Liver (tissue), 8 donors: ENCODE measurements at regions not wholly inside any gene's neighbourhood (a gene's known extent, or its start where the extent isn't known, plus 50 kb on each side); places are given as distances from the start of the nearest gene placed in this dataset.

Experiments
- DNase-seq: peaks from one replicate; pipeline ENCODE4 v3.0.0-alpha.2; 2017; ENCODE audit warnings: low spot score
- H3K27ac ChIP-seq, 2 donors: one replicate each; pipeline ENCODE4 v1.7.0; 2013; ENCODE audit warnings: inconsistent platforms in 2 of 2, low read length in 2 of 2, control low read depth in 1 of 2, low read depth in 1 of 2, mild to moderate bottlenecking in 1 of 2
- H3K27me3 ChIP-seq, 4 donors: one replicate each; pipeline versions ENCODE4 v1.6.1 to v1.7.0; 2013; ENCODE audit warnings: low read length in 3 of 4, inconsistent platforms in 1 of 4, mild to moderate bottlenecking in 1 of 4, moderate library complexity in 1 of 4; ENCODE audit not compliant: control insufficient read depth in 4 of 4, insufficient read depth in 4 of 4
- H3K36me3 ChIP-seq, 4 donors: one replicate each; pipeline versions ENCODE4 v1.6.1 to v1.7.0; 2013; ENCODE audit warnings: low read length in 3 of 4, mild to moderate bottlenecking in 3 of 4, low read depth in 1 of 4, moderate library complexity in 1 of 4; ENCODE audit not compliant: control insufficient read depth in 4 of 4, insufficient read depth in 3 of 4
- H3K4me1 ChIP-seq, 4 donors: one replicate each; pipeline versions ENCODE4 v1.6.1 to v1.7.0; 2013; ENCODE audit warnings: low read length in 3 of 4, mild to moderate bottlenecking in 3 of 4, moderate library complexity in 1 of 4; ENCODE audit not compliant: control insufficient read depth in 4 of 4, insufficient read depth in 4 of 4
- H3K4me3 ChIP-seq, 3 donors: one replicate each; pipeline versions ENCODE4 v1.6.1 to v1.7.0; 2013; ENCODE audit warnings: low read length in 3 of 3, control low read depth in 1 of 3, low read depth in 1 of 3, mild to moderate bottlenecking in 1 of 3
- H3K9ac ChIP-seq, 2 donors: one replicate each; pipeline ENCODE4 v1.7.0; 2013; ENCODE audit warnings: low read length in 2 of 2, mild to moderate bottlenecking in 2 of 2, moderate library complexity in 2 of 2, control low read depth in 1 of 2, low read depth in 1 of 2
- H3K9me3 ChIP-seq, 4 donors: one replicate each; pipeline versions ENCODE4 v1.6.1 to v1.7.0; 2013; ENCODE audit warnings: low read length in 3 of 4; ENCODE audit not compliant: control insufficient read depth in 4 of 4
- EGR1 ChIP-seq, 2 donors: IDR thresholded peaks; 2 replicates each; pipeline ENCODE4 v1.6.1; 2016 to 2018; ENCODE audit warnings: antibody characterized with exemption in 2 of 2, low read depth in 2 of 2
- FOXA1 ChIP-seq: IDR thresholded peaks from 2 replicates; pipeline ENCODE4 v1.6.1; 2016; ENCODE audit warnings: antibody characterized with exemption
- FOXA2 ChIP-seq: IDR thresholded peaks from 2 replicates; pipeline ENCODE4 v1.6.1; 2016; ENCODE audit warnings: antibody characterized with exemption
- GABPA ChIP-seq, 2 donors: IDR thresholded peaks in 1 of 2; conservative IDR thresholded peaks in 1 of 2; 2 replicates each; pipeline ENCODE4 v1.6.1; 2016; ENCODE audit warnings: antibody characterized with exemption in 2 of 2, mild to moderate bottlenecking in 1 of 2, moderate library complexity in 1 of 2
- HNF4A ChIP-seq, 2 donors: conservative IDR thresholded peaks; 2 replicates each; pipeline ENCODE4 v1.6.1; 2016; ENCODE audit warnings: antibody characterized with exemption in 2 of 2, mild to moderate bottlenecking in 2 of 2
- HNF4G ChIP-seq: IDR thresholded peaks from 2 replicates; pipeline ENCODE4 v1.6.1; 2016; ENCODE audit warnings: antibody characterized with exemption
- JUND ChIP-seq, 2 donors: IDR thresholded peaks; 2 replicates each; pipeline ENCODE4 v1.6.1; 2016; ENCODE audit warnings: antibody characterized with exemption in 2 of 2
- NR2F2 ChIP-seq: IDR thresholded peaks from 2 replicates; pipeline ENCODE4 v1.6.1; 2016; ENCODE audit warnings: antibody characterized with exemption
- RAD21 ChIP-seq, 2 donors: IDR thresholded peaks; 2 replicates each; pipeline ENCODE4 v1.6.1; 2016; ENCODE audit warnings: antibody characterized with exemption in 2 of 2, mild to moderate bottlenecking in 2 of 2
- RXRA ChIP-seq, 2 donors: IDR thresholded peaks; 2 replicates each; pipeline ENCODE4 v1.6.1; 2017 to 2018; ENCODE audit warnings: antibody characterized with exemption in 2 of 2, mild to moderate bottlenecking in 1 of 2
- SP1 ChIP-seq: IDR thresholded peaks from 2 replicates; pipeline ENCODE4 v1.6.1; 2018; ENCODE audit warnings: antibody characterized with exemption, mild to moderate bottlenecking
- TAF1 ChIP-seq: conservative IDR thresholded peaks from 2 replicates; pipeline ENCODE4 v1.6.1; 2016; ENCODE audit warnings: antibody characterized with exemption, mild to moderate bottlenecking
- YY1 ChIP-seq: IDR thresholded peaks from 2 replicates; pipeline ENCODE4 v1.6.1; 2016; ENCODE audit warnings: antibody characterized with exemption, mild to moderate bottlenecking
- WGBS: extraction: QIAGEN DNeasy Blood & Tissue Kit; methylation state at CpG from one replicate; pipeline ENCODE4 v1.1.7; 2013; 5-methylcytosine and 5-hydroxymethylcytosine counted together
- TF ChIP-seq, protein P1 (sequence below): IDR thresholded peaks from 2 replicates; pipeline ENCODE4 v1.6.1; 2016; ENCODE audit warnings: antibody characterized with exemption
- TF ChIP-seq, protein P2 (sequence below): IDR thresholded peaks from 2 replicates; pipeline ENCODE4 v1.6.1; 2016; ENCODE audit warnings: antibody characterized with exemption, mild to moderate bottlenecking
- TF ChIP-seq, protein P3 (sequence below): IDR thresholded peaks from 2 replicates; pipeline ENCODE4 v1.6.1; 2016; ENCODE audit warnings: antibody characterized with exemption
- TF ChIP-seq, protein P4 (sequence below): fragments of 150-350 bp; IDR thresholded peaks from 2 replicates; pipeline ENCODE4 v1.5.1; 2017; ENCODE audit warnings: improper control_type of control experiment, low read depth, low read length; ENCODE audit not compliant: missing input control
- TF ChIP-seq, protein P5 (sequence below): IDR thresholded peaks from 2 replicates; pipeline ENCODE4 v1.6.1; 2016; ENCODE audit warnings: antibody characterized with exemption
- donor health status: healthy.
- donor health status: healthy.
- donor health status: healthy.
- donor health status: healthy.
- donor health status: healthy.

DNA sequence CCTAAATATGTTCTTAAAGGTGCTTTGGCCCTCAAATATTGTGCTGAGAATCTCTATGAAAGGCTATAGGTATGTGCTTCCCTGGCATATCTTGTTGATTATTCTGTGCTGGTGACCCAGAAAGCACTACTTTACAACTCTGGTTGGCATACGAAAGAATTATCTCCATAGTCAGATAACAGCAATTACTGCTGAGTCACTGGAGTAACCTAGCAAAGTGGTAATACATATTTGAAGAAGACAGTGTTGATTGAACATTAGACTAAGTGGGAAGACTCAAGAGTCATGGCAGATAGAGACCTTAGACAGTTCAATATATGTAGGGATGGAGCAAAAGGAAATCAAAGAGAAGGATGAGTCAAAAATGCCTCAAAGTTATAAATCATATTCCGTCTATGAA lies 1978.5 kb upstream of the LRRTM1 start:
- Histone ChIP-seq H3K36me3 (no peaks in the 10 kb centered on the region), H3K9ac (no peak overlapping the region), H3K4me3 (no peak overlapping the region), H3K9me3 (no peaks in the 10 kb centered on the region), H3K4me1 (no peaks in the 10 kb centered on the region), H3K27me3 (no peaks in the 10 kb centered on the region), H3K27ac (no peak overlapping the region)
- 88% methylated on average over 2 of the region's 2 CpGs for WGBS
- no peak for DNase-seq
- TF ChIP-seq FOXA2 (no peak), RAD21 (IDR thresholded peaks at IDR 0.05) (no peak), RXRA (IDR thresholded peaks at IDR 0.05) (no peak), JUND (IDR thresholded peaks at IDR 0.05) (no peak), NR2F2 (no peak), SP1 (no peak), FOXA1 (no peak), TAF1 (no peak), HNF4G (no peak), YY1 (no peak), HNF4A (conservative IDR thresholded peaks at IDR 0.05) (no peak), GABPA (IDR thresholded peaks at IDR 0.05 in 1 of 2, conservative IDR thresholded peaks at IDR 0.05 in 1 of 2) (no peak), EGR1 (IDR thresholded peaks at IDR 0.05; ENCODE audit: low read depth in 2 of 2) (no peak)
- TF ChIP-seq, protein P1, sequence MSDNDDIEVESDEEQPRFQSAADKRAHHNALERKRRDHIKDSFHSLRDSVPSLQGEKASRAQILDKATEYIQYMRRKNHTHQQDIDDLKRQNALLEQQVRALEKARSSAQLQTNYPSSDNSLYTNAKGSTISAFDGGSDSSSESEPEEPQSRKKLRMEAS: no peak
- TF ChIP-seq, protein P2, sequence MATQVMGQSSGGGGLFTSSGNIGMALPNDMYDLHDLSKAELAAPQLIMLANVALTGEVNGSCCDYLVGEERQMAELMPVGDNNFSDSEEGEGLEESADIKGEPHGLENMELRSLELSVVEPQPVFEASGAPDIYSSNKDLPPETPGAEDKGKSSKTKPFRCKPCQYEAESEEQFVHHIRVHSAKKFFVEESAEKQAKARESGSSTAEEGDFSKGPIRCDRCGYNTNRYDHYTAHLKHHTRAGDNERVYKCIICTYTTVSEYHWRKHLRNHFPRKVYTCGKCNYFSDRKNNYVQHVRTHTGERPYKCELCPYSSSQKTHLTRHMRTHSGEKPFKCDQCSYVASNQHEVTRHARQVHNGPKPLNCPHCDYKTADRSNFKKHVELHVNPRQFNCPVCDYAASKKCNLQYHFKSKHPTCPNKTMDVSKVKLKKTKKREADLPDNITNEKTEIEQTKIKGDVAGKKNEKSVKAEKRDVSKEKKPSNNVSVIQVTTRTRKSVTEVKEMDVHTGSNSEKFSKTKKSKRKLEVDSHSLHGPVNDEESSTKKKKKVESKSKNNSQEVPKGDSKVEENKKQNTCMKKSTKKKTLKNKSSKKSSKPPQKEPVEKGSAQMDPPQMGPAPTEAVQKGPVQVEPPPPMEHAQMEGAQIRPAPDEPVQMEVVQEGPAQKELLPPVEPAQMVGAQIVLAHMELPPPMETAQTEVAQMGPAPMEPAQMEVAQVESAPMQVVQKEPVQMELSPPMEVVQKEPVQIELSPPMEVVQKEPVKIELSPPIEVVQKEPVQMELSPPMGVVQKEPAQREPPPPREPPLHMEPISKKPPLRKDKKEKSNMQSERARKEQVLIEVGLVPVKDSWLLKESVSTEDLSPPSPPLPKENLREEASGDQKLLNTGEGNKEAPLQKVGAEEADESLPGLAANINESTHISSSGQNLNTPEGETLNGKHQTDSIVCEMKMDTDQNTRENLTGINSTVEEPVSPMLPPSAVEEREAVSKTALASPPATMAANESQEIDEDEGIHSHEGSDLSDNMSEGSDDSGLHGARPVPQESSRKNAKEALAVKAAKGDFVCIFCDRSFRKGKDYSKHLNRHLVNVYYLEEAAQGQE: no peak
- TF ChIP-seq, protein P3, sequence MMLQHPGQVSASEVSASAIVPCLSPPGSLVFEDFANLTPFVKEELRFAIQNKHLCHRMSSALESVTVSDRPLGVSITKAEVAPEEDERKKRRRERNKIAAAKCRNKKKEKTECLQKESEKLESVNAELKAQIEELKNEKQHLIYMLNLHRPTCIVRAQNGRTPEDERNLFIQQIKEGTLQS: no peak
- TF ChIP-seq, protein P4, sequence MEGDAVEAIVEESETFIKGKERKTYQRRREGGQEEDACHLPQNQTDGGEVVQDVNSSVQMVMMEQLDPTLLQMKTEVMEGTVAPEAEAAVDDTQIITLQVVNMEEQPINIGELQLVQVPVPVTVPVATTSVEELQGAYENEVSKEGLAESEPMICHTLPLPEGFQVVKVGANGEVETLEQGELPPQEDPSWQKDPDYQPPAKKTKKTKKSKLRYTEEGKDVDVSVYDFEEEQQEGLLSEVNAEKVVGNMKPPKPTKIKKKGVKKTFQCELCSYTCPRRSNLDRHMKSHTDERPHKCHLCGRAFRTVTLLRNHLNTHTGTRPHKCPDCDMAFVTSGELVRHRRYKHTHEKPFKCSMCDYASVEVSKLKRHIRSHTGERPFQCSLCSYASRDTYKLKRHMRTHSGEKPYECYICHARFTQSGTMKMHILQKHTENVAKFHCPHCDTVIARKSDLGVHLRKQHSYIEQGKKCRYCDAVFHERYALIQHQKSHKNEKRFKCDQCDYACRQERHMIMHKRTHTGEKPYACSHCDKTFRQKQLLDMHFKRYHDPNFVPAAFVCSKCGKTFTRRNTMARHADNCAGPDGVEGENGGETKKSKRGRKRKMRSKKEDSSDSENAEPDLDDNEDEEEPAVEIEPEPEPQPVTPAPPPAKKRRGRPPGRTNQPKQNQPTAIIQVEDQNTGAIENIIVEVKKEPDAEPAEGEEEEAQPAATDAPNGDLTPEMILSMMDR: no peak
- TF ChIP-seq, protein P5, sequence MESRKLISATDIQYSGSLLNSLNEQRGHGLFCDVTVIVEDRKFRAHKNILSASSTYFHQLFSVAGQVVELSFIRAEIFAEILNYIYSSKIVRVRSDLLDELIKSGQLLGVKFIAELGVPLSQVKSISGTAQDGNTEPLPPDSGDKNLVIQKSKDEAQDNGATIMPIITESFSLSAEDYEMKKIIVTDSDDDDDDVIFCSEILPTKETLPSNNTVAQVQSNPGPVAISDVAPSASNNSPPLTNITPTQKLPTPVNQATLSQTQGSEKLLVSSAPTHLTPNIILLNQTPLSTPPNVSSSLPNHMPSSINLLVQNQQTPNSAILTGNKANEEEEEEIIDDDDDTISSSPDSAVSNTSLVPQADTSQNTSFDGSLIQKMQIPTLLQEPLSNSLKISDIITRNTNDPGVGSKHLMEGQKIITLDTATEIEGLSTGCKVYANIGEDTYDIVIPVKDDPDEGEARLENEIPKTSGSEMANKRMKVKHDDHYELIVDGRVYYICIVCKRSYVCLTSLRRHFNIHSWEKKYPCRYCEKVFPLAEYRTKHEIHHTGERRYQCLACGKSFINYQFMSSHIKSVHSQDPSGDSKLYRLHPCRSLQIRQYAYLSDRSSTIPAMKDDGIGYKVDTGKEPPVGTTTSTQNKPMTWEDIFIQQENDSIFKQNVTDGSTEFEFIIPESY: no peak
